B cell (primary cell): ENCODE measurements at regions not wholly inside any gene's neighbourhood (a gene's known extent, or its start where the extent isn't known, plus 50 kb on each side); places are given as distances from the start of the nearest gene placed in this dataset.

ENCODE experiments used
- ATAC-seq: fragments of 200-7000 bp; cut with Tn5 transposase; one replicate; pipeline ENCODE4 v1.10.0; 2021; ENCODE audit warnings: low read depth, mild to moderate bottlenecking, moderate number of reproducible peaks, moderate library complexity
- CTCF ChIA-PET: fragments of 350-600 bp; sonication (Branson Sonifier 250); formaldehyde crosslinking; loops from one replicate; lab custom pipeline; 2021; ENCODE audit warnings: antibody characterized with exemption, inconsistent platforms; lab: Charles Lee
- POLR2A ChIA-PET: fragments of 350-600 bp; sonication (Branson Sonifier 250); formaldehyde crosslinking; loops from one replicate; lab custom pipeline; 2021; ENCODE audit warnings: antibody characterized with exemption; lab: Charles Lee
- DNase-seq: peaks from one replicate; pipeline ENCODE4 v3.0.0; 2013
- H2AFZ ChIP-seq: 2 replicates; pipeline ENCODE4 v1.6.1; 2012; ENCODE audit warnings: mild to moderate bottlenecking, low read depth, low read length; ENCODE audit not compliant: insufficient read depth, poor library complexity, severe bottlenecking
- H3K27ac ChIP-seq, 2 donors: 1 replicate in 1 of 2; 2 replicates in 1 of 2; pipeline ENCODE4 v1.5.1; 2012 to 2013; ENCODE audit warnings: low read length in 2 of 2, mild to moderate bottlenecking in 2 of 2, moderate library complexity in 1 of 2
- H3K27me3 ChIP-seq, 4 experiments: fragments of 200-600 bp in 1 of 4; sonication (generic) in 1 of 4; replicated peaks in 1 of 4; 1 replicate in 2 of 4; 2 replicates in 2 of 4; pipeline versions ENCODE4 v1.6.1 to v1.7.0; 2013 to 2016; ENCODE audit warnings: low read length in 3 of 4, mild to moderate bottlenecking in 2 of 4, mixed read lengths in 1 of 4, moderate library complexity in 1 of 4; ENCODE audit not compliant: insufficient read depth in 4 of 4, control insufficient read depth in 3 of 4; ENCODE audit errors: control extremely low read depth in 1 of 4
- H3K36me3 ChIP-seq, 2 experiments: replicated peaks in 1 of 2; 1 replicate in 1 of 2; 2 replicates in 1 of 2; pipeline versions ENCODE4 v1.6.1 to v1.7.1; 2013; ENCODE audit warnings: low read length in 1 of 2; ENCODE audit not compliant: insufficient read depth in 2 of 2, control insufficient read depth in 1 of 2; ENCODE audit errors: control extremely low read depth in 1 of 2, extremely low read depth in 1 of 2
- H3K4me1 ChIP-seq, 2 donors: fragments of 200-600 bp in 1 of 2; sonication (generic) in 1 of 2; 1 replicate in 1 of 2; 2 replicates in 1 of 2; pipeline versions ENCODE4 v1.5.1 to v1.6.1; 2013 to 2017; ENCODE audit warnings: low read length in 2 of 2; ENCODE audit not compliant: control insufficient read depth in 2 of 2, insufficient read depth in 2 of 2
- H3K4me2 ChIP-seq: replicated peaks from 2 replicates; pipeline ENCODE3; 2012; ENCODE audit warnings: mild to moderate bottlenecking, low read depth, low read length; ENCODE audit not compliant: poor library complexity, severe bottlenecking
- H3K4me3 ChIP-seq, 5 experiments: fragments of 200-600 bp in 1 of 5; sonication (generic) in 1 of 5; 1 replicate in 3 of 5; 2 replicates in 2 of 5; pipeline versions ENCODE4 v1.5.1 to v1.7.0; 2011 to 2016; ENCODE audit warnings: low read length in 4 of 5, mild to moderate bottlenecking in 4 of 5, low read depth in 2 of 5, control low read depth in 1 of 5, moderate library complexity in 1 of 5; ENCODE audit not compliant: insufficient read depth in 1 of 5; ENCODE audit errors: control extremely low read depth in 1 of 5, extremely low read depth in 1 of 5
- H3K79me2 ChIP-seq: fragments of 200-600 bp; sonication (generic); one replicate; pipeline ENCODE4 v1.6.0; 2016; ENCODE audit warnings: low read length; ENCODE audit not compliant: control insufficient read depth, insufficient read depth
- H3K9ac ChIP-seq: fragments of 200-600 bp; sonication (generic); 2 replicates; pipeline ENCODE4 v1.6.1; 2017; ENCODE audit warnings: mild to moderate bottlenecking, low read length, moderate library complexity
- H3K9me3 ChIP-seq, 3 donors: one replicate each; pipeline versions ENCODE4 v1.6.1 to v1.7.1; 2013; ENCODE audit warnings: low read length in 2 of 3; ENCODE audit not compliant: control insufficient read depth in 2 of 3, insufficient read depth in 1 of 3; ENCODE audit errors: control extremely low read depth in 1 of 3
- H4K20me1 ChIP-seq: 2 replicates; pipeline ENCODE4 v1.6.0; 2012; ENCODE audit warnings: mild to moderate bottlenecking, low read length; ENCODE audit not compliant: insufficient read depth, control insufficient read depth, poor library complexity, severe bottlenecking
- H3K27ac Mint-ChIP-seq: one replicate; pipeline ENCODE4 v1.8.0; 2021; ENCODE audit warnings: mixed read lengths
- H3K27me3 Mint-ChIP-seq: one replicate; pipeline ENCODE4 v1.8.0; 2021; ENCODE audit warnings: mixed read lengths
- H3K4me1 Mint-ChIP-seq: one replicate; pipeline ENCODE4 v1.8.0; 2021; ENCODE audit warnings: mixed read lengths
- H3K4me3 Mint-ChIP-seq: one replicate; pipeline ENCODE4 v1.8.0; 2021; ENCODE audit warnings: mixed read lengths
- H3K9me3 Mint-ChIP-seq: one replicate; pipeline ENCODE4 v1.8.0; 2022; ENCODE audit warnings: mixed read lengths; ENCODE audit not compliant: insufficient read depth
- CTCF ChIP-seq: fragments of 200-600 bp; IDR thresholded peaks from one replicate; pipeline ENCODE4 v1.8.0; 2022; ENCODE audit warnings: antibody characterized with exemption, mild to moderate bottlenecking
- EZH2 ChIP-seq: IDR thresholded peaks from 2 replicates; pipeline ENCODE4 v1.6.1; 2012; ENCODE audit warnings: borderline replicate concordance, low read depth, mild to moderate bottlenecking, moderate library complexity, low read length; ENCODE audit not compliant: insufficient read depth, poor library complexity, severe bottlenecking
- WGBS: methylation state at CpG from one replicate; pipeline ENCODE4 v1.1.5; 2013; ENCODE audit warnings: missing lambda C conversion rate; ENCODE audit not compliant: insufficient coverage; 5-methylcytosine and 5-hydroxymethylcytosine counted together
- intact Hi-C: fragments of 100-400 bp; cut with micrococcal nuclease; formaldehyde crosslinking; loops from one replicate; pipeline ENCODE4 v1.10.0; 2022

- H3K36me3 ChIP-seq, result no peaks in the 10 kb centered on the region
- H3K4me3 Mint-ChIP-seq, result no peak overlapping the region
- peaks cover 13% of the 10 kb centered on the region for H3K27me3 Mint-ChIP-seq
- no peak overlapping the region for H3K4me3 ChIP-seq
- H3K9me3 ChIP-seq, result no peaks in the 10 kb centered on the region
- no peak overlapping the region for H3K9ac ChIP-seq
- POLR2A ChIA-PET, result no interaction called here
- no peaks in the 10 kb centered on the region for H3K9me3 Mint-ChIP-seq
- no peaks in the 10 kb centered on the region for H3K4me1 ChIP-seq
- no peak for ATAC-seq
- no peak for TF ChIP-seq EZH2
- no peak for TF ChIP-seq CTCF
- intact Hi-C loops, result no loop called here
- H3K27me3 ChIP-seq, result peaks cover 0 to 4% (median 0%) of the 10 kb centered on the region in 4 experiments
- no peak overlapping the region for H2AFZ ChIP-seq
- no peaks in the 10 kb centered on the region for H3K79me2 ChIP-seq
- CTCF ChIA-PET, result no interaction called here
- DNase-seq, result no peak
- no peak overlapping the region for H3K4me2 ChIP-seq
- WGBS, result no CpG with 5 or more reads among the region's 1 CpG
- no peaks in the 10 kb centered on the region for H3K4me1 Mint-ChIP-seq
- H4K20me1 ChIP-seq, result no peaks in the 10 kb centered on the region
- no peak overlapping the region for H3K27ac Mint-ChIP-seq
- H3K27ac ChIP-seq, result no peak overlapping the region
Measured at GRCh38 chr13:74336546-74336945, 202.3 kb upstream of the KLF12 start.

- Histone ChIP-seq H2AFZ (no peak overlapping the region), H3K36me3 (no peaks in the 10 kb centered on the region), H3K4me3 (no peak overlapping the region), H3K27me3 (peaks cover 0 to 4% (median 0%) of the 10 kb centered on the region in 4 experiments), H3K4me1 (no peaks in the 10 kb centered on the region), H3K9ac (no peak overlapping the region), H3K79me2 (no peaks in the 10 kb centered on the region), H3K27ac (no peak overlapping the region), H3K4me2 (no peak overlapping the region), H3K9me3 (no peaks in the 10 kb centered on the region), H4K20me1 (no peaks in the 10 kb centered on the region)
- no peaks in the 10 kb centered on the region for H3K4me1 Mint-ChIP-seq
- no peak overlapping the region for H3K4me3 Mint-ChIP-seq
- DNase-seq, result no peak
- TF ChIP-seq CTCF (no peak), EZH2 (no peak)
- no peak overlapping the region for H3K27ac Mint-ChIP-seq
- ATAC-seq, result no peak
- POLR2A ChIA-PET, result no interaction called here
- H3K9me3 Mint-ChIP-seq, result no peaks in the 10 kb centered on the region
- 50% methylated on average over 2 of the region's 2 CpGs for WGBS
- intact Hi-C loops, result no loop called here
- peaks cover 11% of the 10 kb centered on the region for H3K27me3 Mint-ChIP-seq
- CTCF ChIA-PET, result no interaction called here
Measured at GRCh38 chr13:74335370-74335769, 201.2 kb upstream of the KLF12 start.
